ENCODE measurements at regions not wholly inside any gene's neighbourhood (a gene's known extent, or its start where the extent isn't known, plus 50 kb on each side); places are given as distances from the start of the nearest gene placed in this dataset.

DNA sequence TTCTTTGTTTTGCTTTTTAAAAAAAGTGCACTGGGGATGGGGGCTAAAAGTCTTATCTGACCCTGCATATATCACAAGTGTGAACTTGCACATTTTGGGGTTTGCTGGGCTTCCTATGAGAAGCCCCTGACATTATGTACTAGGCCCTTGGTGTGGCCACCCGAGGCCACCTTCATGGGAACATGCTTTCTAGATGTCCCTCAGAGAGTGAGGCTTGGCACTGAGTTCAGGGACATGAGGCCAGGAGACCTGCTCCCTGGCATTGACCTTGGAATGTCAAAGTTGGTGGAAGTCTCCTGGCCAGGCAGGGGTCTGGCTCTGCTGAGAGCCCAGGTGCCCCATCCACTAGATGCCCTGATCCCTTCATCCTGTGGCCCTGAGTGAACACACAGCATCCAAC is 536.2 kb downstream of the TCERG1L start:
- TF ChIP-seq, protein P1, sequence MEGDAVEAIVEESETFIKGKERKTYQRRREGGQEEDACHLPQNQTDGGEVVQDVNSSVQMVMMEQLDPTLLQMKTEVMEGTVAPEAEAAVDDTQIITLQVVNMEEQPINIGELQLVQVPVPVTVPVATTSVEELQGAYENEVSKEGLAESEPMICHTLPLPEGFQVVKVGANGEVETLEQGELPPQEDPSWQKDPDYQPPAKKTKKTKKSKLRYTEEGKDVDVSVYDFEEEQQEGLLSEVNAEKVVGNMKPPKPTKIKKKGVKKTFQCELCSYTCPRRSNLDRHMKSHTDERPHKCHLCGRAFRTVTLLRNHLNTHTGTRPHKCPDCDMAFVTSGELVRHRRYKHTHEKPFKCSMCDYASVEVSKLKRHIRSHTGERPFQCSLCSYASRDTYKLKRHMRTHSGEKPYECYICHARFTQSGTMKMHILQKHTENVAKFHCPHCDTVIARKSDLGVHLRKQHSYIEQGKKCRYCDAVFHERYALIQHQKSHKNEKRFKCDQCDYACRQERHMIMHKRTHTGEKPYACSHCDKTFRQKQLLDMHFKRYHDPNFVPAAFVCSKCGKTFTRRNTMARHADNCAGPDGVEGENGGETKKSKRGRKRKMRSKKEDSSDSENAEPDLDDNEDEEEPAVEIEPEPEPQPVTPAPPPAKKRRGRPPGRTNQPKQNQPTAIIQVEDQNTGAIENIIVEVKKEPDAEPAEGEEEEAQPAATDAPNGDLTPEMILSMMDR (conservative IDR thresholded peaks at IDR 0.05 in 1 of 2, IDR thresholded peaks at IDR 0.05 in 1 of 2; ENCODE audit: extremely low read depth in 1 of 2, insufficient read depth in 1 of 2, low read depth in 1 of 2, low read length in 2 of 2) = no peak
- no peak for TF ChIP-seq EZH2 (IDR thresholded peaks at IDR 0.05; ENCODE audit: borderline replicate concordance, low read length)
